AG04449 (cell line): ENCODE measurements at regions not wholly inside any gene's neighbourhood (a gene's known extent, or its start where the extent isn't known, plus 50 kb on each side); places are given as distances from the start of the nearest gene placed in this dataset.

Experiments used
- CTCF ChIA-PET: fragments of 350-600 bp; formaldehyde crosslinking; extraction: SDS; loops from one replicate; lab custom pipeline; 2021; ENCODE audit warnings: antibody characterized with exemption; lab: Yijun Ruan, JAX
- POLR2A ChIA-PET: fragments of 400-600, 350-600 bp; formaldehyde crosslinking; extraction: SDS; loops from one replicate; lab custom pipeline; 2020; ENCODE audit warnings: antibody characterized with exemption, inconsistent platforms; lab: Yijun Ruan, JAX
- DNase-seq: peaks from one replicate; pipeline ENCODE4 v3.0.0-alpha.2; 2010; ENCODE audit warnings: low read depth, low spot score
- H3K4me3 ChIP-seq: 2 replicates; pipeline ENCODE4 v1.5.1; 2011; ENCODE audit warnings: low read depth, mild to moderate bottlenecking, control low read depth, low read length
- TF ChIP-seq, protein P1 (sequence below): IDR thresholded peaks from one replicate; pipeline ENCODE4 v1.5.1; 2011; ENCODE audit warnings: mild to moderate bottlenecking, moderate library complexity, low read length, control low read depth, inconsistent platforms; ENCODE audit not compliant: insufficient read depth; ENCODE audit errors: missing control alignments

DNA sequence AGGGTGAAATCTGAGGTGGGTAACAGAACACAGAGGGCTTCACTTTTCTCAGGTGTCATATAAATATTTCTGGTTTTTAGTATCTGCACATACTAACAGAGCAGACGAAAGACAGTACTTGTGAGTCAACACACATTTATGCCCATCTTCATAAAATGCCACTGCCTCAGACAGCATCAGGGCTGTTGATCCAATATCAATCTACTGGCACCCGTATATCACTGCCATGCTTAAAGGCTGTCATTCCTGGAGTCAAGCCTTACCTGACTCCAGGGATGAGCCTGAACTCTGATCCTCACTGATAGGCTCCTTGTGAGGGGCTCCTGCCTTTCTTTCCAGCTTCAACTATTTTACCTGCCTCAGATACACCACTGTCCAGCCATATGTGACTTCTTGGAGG is 595.7 kb downstream of the TFAP2B start:
- H3K4me3 ChIP-seq = no peak overlapping the region
- TF ChIP-seq, protein P1, sequence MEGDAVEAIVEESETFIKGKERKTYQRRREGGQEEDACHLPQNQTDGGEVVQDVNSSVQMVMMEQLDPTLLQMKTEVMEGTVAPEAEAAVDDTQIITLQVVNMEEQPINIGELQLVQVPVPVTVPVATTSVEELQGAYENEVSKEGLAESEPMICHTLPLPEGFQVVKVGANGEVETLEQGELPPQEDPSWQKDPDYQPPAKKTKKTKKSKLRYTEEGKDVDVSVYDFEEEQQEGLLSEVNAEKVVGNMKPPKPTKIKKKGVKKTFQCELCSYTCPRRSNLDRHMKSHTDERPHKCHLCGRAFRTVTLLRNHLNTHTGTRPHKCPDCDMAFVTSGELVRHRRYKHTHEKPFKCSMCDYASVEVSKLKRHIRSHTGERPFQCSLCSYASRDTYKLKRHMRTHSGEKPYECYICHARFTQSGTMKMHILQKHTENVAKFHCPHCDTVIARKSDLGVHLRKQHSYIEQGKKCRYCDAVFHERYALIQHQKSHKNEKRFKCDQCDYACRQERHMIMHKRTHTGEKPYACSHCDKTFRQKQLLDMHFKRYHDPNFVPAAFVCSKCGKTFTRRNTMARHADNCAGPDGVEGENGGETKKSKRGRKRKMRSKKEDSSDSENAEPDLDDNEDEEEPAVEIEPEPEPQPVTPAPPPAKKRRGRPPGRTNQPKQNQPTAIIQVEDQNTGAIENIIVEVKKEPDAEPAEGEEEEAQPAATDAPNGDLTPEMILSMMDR = no peak
- POLR2A ChIA-PET = no interaction called here
- no peak for DNase-seq
- CTCF ChIA-PET = no interaction called here

DNA sequence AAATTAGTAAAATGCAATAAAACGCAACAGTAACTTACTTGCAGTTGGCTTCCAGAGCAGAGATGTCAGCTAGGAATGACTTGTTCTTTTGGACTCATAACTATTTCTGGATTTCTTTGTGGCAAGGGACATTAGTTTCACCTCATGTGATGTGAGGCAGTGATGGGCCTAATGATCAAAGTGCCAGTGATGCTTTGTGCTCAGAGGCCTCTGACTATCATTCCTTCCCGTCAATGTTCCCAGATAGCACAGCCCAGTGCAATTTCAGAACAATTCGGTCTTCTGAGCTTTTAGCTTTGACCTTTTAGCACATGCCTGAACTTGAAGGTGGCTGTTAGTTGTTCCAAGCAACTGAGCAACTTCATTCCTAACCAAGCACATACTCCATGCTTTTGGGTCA is 596.8 kb downstream of the TFAP2B start:
- ChIA-PET CTCF (no interaction called here), POLR2A (no interaction called here)
- DNase-seq = no peak
- TF ChIP-seq, protein P1 = no peak
- no peak overlapping the region for H3K4me3 ChIP-seq

GRCh38 chr6:51429017-51429712 is 610.5 kb downstream of the TFAP2B start:
- H3K4me3 ChIP-seq = no peak overlapping the region

GRCh38 chr6:51430589-51430988 is 611.9 kb downstream of the TFAP2B start:
- ChIA-PET POLR2A (no interaction called here), CTCF (no interaction called here)

More at GRCh38 chr6:51429017-51429712, 610.5 kb downstream of the TFAP2B start:
- POLR2A ChIA-PET = no interaction called here
- TF ChIP-seq, protein P1 = no peak
- CTCF ChIA-PET = no interaction called here
- no peak for DNase-seq

DNA sequence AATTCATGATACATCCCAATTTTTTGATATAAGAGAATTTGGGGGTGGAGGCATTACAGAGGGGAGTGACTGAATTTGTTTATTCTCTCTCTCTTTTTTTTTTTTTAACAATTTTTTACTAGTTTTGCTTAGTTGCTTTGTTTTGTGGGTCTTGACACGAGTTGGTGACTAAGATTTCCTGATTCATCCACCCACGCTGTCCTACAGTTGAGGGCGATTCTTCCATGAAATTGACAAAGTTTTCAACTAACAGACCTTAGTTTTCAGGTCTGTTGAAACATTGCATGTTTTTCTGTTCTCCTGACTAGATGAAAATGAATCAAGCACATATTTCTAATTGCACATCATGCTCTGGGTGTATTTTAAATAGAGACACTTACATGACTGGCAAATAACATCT is 613.8 kb downstream of the TFAP2B start:
- TF ChIP-seq, protein P1 = no peak
- ChIA-PET CTCF (no interaction called here), POLR2A (no interaction called here)

More at GRCh38 chr6:51430589-51430988, 611.9 kb downstream of the TFAP2B start:
- no peak overlapping the region for H3K4me3 ChIP-seq
- TF ChIP-seq, protein P1 = no peak
- no peak for DNase-seq

GRCh38 chr6:51450248-51450957 is 631.7 kb downstream of the TFAP2B start:
- H3K4me3 ChIP-seq = no peak overlapping the region
- ChIA-PET CTCF (no interaction called here), POLR2A (no interaction called here)
- DNase-seq = no peak
- TF ChIP-seq, protein P1 = no peak

More for the DNA sequence above, 613.8 kb downstream of the TFAP2B start:
- DNase-seq = no peak
- no peak overlapping the region for H3K4me3 ChIP-seq
